Skeletal muscle satellite cell (primary cell): ENCODE measurements at regions not wholly inside any gene's neighbourhood (a gene's known extent, or its start where the extent isn't known, plus 50 kb on each side); places are given as distances from the start of the nearest gene placed in this dataset.

ENCODE experiments used
- H3K27me3 ChIP-seq: 2 replicates; pipeline ENCODE4 v1.7.0; 2013; ENCODE audit warnings: low read length; ENCODE audit not compliant: control insufficient read depth, insufficient read depth
- H3K36me3 ChIP-seq: 2 replicates; pipeline ENCODE4 v1.7.0; 2013; ENCODE audit warnings: mild to moderate bottlenecking, control low read depth, low read length; ENCODE audit not compliant: insufficient read depth
- H3K4me1 ChIP-seq: 2 replicates; pipeline ENCODE4 v1.7.0; 2013; ENCODE audit warnings: low read length; ENCODE audit not compliant: control insufficient read depth, insufficient read depth
- H3K4me2 ChIP-seq: 2 replicates; pipeline ENCODE4 v1.7.0; 2013; ENCODE audit warnings: mild to moderate bottlenecking, low read length
- H3K4me3 ChIP-seq: 2 replicates; pipeline ENCODE4 v1.7.0; 2013; ENCODE audit warnings: low read length
- H3K9ac ChIP-seq: 2 replicates; pipeline ENCODE4 v1.7.0; 2013; ENCODE audit warnings: mild to moderate bottlenecking, low read depth, low read length, moderate library complexity
- H3K9me3 ChIP-seq: replicated peaks from 2 replicates; pipeline ENCODE4 v1.7.0; 2013; ENCODE audit warnings: mild to moderate bottlenecking, control low read depth, low read length

GRCh38 chr1:112231331-112231730 lies 164.7 kb upstream of the CTTNBP2NL start:
- Histone ChIP-seq H3K4me3 (no peak overlapping the region), H3K4me1 (no peaks in the 10 kb centered on the region), H3K27me3 (peaks cover 18% of the 10 kb centered on the region), H3K36me3 (no peaks in the 10 kb centered on the region), H3K9me3 (no peaks in the 10 kb centered on the region), H3K9ac (no peak overlapping the region), H3K4me2 (no peak overlapping the region)

- Histone ChIP-seq H3K36me3 (no peaks in the 10 kb centered on the region), H3K4me1 (no peaks in the 10 kb centered on the region), H3K4me3 (no peak overlapping the region), H3K4me2 (no peak overlapping the region), H3K27me3 (peaks cover 18% of the 10 kb centered on the region), H3K9me3 (no peaks in the 10 kb centered on the region), H3K9ac (no peak overlapping the region)
Observed at GRCh38 chr1:112232848-112233247, 163.2 kb upstream of the CTTNBP2NL start.

- Histone ChIP-seq H3K4me1 (peaks cover 14% of the 10 kb centered on the region), H3K4me3 (no peak overlapping the region), H3K4me2 (no peak overlapping the region), H3K9ac (no peak overlapping the region), H3K36me3 (no peaks in the 10 kb centered on the region), H3K9me3 (no peaks in the 10 kb centered on the region), H3K27me3 (peaks cover 18% of the 10 kb centered on the region)
Observed at GRCh38 chr1:112234710-112235109, 161.3 kb upstream of the CTTNBP2NL start.

GRCh38 chr1:112237983-112238545 lies 157.9 kb upstream of the CTTNBP2NL start:
- H3K4me2 ChIP-seq = no peak overlapping the region
- no peaks in the 10 kb centered on the region for H3K36me3 ChIP-seq
- H3K9ac ChIP-seq = no peak overlapping the region
- peaks cover 14% of the 10 kb centered on the region for H3K4me1 ChIP-seq
- no peak overlapping the region for H3K4me3 ChIP-seq
- no peaks in the 10 kb centered on the region for H3K9me3 ChIP-seq
- peaks cover 18% of the 10 kb centered on the region for H3K27me3 ChIP-seq

DNA sequence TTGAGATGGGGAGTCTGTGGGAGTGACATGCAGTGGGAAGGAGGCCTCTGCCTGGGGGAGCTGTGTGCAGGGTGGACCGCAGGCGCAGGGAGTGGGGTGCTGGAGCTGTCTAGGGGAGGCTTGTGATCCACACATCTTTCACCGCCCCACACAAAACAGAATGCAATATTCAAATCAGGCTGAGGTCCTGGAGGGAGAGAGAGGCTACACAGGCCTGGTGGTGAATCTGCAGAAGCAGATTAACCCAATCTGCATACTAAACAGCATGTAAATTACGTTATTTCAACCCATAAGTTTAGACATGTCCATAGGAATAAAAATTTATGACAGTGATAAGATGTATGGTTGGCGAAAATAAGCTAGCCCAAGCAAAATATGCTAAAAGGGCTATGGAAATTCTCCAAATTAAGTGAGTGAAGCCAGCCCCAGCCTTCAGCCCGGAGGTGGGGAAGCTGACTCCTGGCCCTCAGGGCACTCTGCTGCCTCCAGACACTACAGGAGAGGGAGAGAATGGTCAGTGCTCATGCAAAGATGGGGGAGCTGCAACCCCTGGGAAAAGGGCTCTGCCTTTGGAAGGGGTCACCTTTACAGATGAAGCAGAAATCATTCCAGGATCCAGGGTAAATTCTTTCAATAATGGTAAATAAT lies 156.2 kb upstream of the CTTNBP2NL start:
- H3K9me3 ChIP-seq = no peaks in the 10 kb centered on the region
- H3K4me3 ChIP-seq = no peak overlapping the region
- peaks cover 14% of the 10 kb centered on the region for H3K4me1 ChIP-seq
- H3K9ac ChIP-seq = no peak overlapping the region
- H3K4me2 ChIP-seq = no peak overlapping the region
- no peaks in the 10 kb centered on the region for H3K36me3 ChIP-seq
- peaks cover 9% of the 10 kb centered on the region for H3K27me3 ChIP-seq

GRCh38 chr1:112242470-112242869 lies 153.5 kb upstream of the CTTNBP2NL start:
- Histone ChIP-seq H3K27me3 (peaks cover 10% of the 10 kb centered on the region), H3K9me3 (no peaks in the 10 kb centered on the region), H3K4me1 (peaks cover 14% of the 10 kb centered on the region), H3K36me3 (no peaks in the 10 kb centered on the region), H3K4me2 (no peak overlapping the region), H3K9ac (no peak overlapping the region), H3K4me3 (no peak overlapping the region)

GRCh38 chr1:112244131-112244530 lies 151.9 kb upstream of the CTTNBP2NL start:
- H3K36me3 ChIP-seq = no peaks in the 10 kb centered on the region
- no peak overlapping the region for H3K4me2 ChIP-seq
- no peaks in the 10 kb centered on the region for H3K9me3 ChIP-seq
- peaks cover 10% of the 10 kb centered on the region for H3K27me3 ChIP-seq
- no peak overlapping the region for H3K9ac ChIP-seq
- no peak overlapping the region for H3K4me3 ChIP-seq
- H3K4me1 ChIP-seq = peaks cover 5% of the 10 kb centered on the region

DNA sequence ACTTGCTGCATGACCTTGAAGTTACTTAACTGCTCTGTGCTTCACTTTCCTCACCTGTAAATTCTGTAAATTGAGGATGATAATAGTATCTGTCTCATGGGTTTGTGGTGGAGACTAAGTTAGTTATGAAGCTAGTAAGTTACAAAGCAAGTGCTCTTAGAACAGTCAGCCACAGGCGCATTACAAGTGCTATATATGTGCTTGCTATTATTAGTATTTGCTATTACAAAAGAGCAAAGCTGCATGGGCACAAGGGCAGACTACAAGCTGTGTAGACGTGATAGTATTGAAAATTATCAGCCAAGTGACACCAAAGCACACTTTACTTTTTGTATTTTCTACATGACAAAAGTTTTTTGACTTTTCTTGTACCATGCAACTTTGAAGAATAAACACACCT lies 150.9 kb upstream of the CTTNBP2NL start:
- peaks cover 10% of the 10 kb centered on the region for H3K27me3 ChIP-seq
- H3K36me3 ChIP-seq = no peaks in the 10 kb centered on the region
- H3K4me2 ChIP-seq = no peak overlapping the region
- H3K9me3 ChIP-seq = no peaks in the 10 kb centered on the region
- H3K9ac ChIP-seq = no peak overlapping the region
- H3K4me1 ChIP-seq = no peaks in the 10 kb centered on the region
- H3K4me3 ChIP-seq = no peak overlapping the region

- Histone ChIP-seq H3K4me2 (no peak overlapping the region), H3K4me3 (no peak overlapping the region), H3K36me3 (no peaks in the 10 kb centered on the region), H3K9me3 (no peaks in the 10 kb centered on the region), H3K4me1 (peaks cover 13% of the 10 kb centered on the region), H3K9ac (no peak overlapping the region), H3K27me3 (peaks cover 5% of the 10 kb centered on the region)
Observed at GRCh38 chr1:112247036-112247597, 148.9 kb upstream of the CTTNBP2NL start.

- no peak overlapping the region for H3K4me3 ChIP-seq
- H3K4me2 ChIP-seq = no peak overlapping the region
- H3K9me3 ChIP-seq = no peaks in the 10 kb centered on the region
- H3K4me1 ChIP-seq = peaks cover 19% of the 10 kb centered on the region
- peaks cover 5% of the 10 kb centered on the region for H3K27me3 ChIP-seq
- no peak overlapping the region for H3K9ac ChIP-seq
- H3K36me3 ChIP-seq = no peaks in the 10 kb centered on the region
Observed at GRCh38 chr1:112247961-112248360, 148.1 kb upstream of the CTTNBP2NL start.

GRCh38 chr1:112250892-112251291 lies 145.1 kb upstream of the CTTNBP2NL start:
- no peaks in the 10 kb centered on the region for H3K36me3 ChIP-seq
- H3K9ac ChIP-seq = peak overlapping the region; percentile 12
- peaks cover 42% of the 10 kb centered on the region for H3K4me1 ChIP-seq
- H3K4me2 ChIP-seq = no peak overlapping the region
- no peaks in the 10 kb centered on the region for H3K27me3 ChIP-seq
- no peaks in the 10 kb centered on the region for H3K9me3 ChIP-seq
- no peak overlapping the region for H3K4me3 ChIP-seq
